GM18511 (cell line): ENCODE measurements at regions not wholly inside any gene's neighbourhood (a gene's known extent, or its start where the extent isn't known, plus 50 kb on each side); places are given as distances from the start of the nearest gene placed in this dataset.

ENCODE experiments used
- ATAC-seq: cut with Tn5 transposase; IDR thresholded peaks from one replicate; pipeline ENCODE4 v1.9.1; 2021; ENCODE audit warnings: mild to moderate bottlenecking, moderate library complexity; ENCODE audit not compliant: unreplicated experiment

DNA sequence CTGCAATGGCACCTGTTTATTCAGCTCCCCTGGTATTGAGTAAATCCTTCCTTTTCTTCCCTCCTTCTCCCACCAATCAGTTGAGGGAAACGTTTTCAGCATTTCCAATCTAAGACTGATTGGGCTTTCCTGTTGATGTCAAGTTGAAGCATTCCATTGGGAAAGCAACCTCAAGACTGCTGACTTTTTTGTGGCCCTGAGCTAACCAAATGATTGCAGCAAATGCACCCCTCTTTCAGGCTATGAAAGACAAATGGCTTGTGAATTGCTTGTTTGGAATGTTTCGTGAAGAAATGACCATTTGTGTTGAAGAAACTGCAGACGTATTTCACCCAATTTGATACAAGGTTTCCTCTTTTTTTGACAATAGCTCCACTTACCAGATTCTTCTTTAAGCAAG, 303.5 kb downstream of the EPHA4 start:
- ATAC-seq: no peak

- ATAC-seq: no peak
These were observed 301.3 kb downstream of the EPHA4 start for GRCh38 chr2:221270806-221271205.

DNA sequence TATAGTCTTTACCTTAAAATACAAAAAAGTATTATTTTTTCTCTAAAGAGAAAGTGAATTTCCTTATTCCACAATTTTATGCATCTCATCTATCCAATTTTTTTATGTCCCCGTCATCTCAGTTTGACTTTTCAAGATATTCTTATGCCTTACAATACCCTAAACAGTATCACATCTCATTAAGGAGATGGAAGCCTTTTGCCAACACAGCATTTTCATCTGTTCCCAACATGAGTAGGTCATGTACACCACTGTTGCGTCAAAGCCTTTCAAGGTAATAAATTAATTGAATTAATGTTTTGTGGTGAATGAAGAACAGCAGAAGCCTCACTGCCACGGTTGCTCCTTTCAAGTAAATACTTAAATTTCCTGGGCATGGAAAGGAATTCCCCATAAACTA, 299.4 kb downstream of the EPHA4 start:
- ATAC-seq: no peak

DNA sequence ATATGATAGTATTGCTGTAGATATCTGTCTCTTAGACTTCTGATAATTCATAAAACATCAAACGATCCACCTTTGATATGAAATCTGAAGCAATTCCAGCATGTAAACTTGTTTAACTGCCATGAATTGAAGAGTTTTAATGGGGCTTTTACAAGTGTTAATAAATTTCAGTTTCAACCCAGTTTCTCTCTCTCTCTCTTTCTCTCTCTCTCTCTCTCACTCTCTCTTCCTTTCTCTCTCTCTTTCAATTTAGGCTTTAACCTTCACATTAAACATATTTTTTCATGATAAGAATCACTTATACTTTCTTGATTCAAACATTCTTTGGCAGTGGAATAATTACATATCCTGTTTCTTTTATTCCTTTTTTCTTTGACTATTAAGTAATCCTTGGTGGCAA, 296.1 kb downstream of the EPHA4 start:
- ATAC-seq: no peak

GRCh38 chr2:221276601-221277000, 295.5 kb downstream of the EPHA4 start:
- ATAC-seq: no peak

GRCh38 chr2:221282386-221282785, 289.7 kb downstream of the EPHA4 start:
- no peak for ATAC-seq

DNA sequence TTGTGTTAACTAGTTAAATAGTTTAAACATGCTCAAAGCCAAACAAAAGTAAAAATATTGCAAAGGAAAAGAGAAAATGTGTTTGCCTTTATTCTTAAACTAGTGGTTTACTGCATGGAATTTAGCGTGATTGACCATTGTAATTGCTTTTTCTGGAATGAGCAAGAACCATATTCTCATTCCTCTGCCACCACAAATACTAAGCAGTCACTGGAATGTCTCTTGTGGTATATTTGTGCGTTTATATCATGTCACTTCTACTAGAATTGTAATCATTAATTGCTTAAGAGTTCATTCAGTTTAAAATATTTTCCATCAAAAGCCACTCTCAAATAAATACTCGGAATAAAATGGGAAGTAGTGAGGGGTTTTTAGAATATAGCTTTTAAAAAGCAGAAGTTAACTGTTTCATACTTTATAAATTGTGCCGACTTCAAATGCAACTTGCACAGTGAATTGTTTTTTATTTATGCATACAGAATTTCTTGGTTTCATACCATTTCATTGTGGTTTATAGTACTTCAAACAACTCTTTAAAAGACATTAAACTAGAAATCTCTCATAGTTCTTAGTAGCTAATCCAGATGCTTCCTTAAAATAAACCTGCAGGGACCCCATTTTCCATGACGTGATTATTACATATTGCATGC, 288.1 kb downstream of the EPHA4 start:
- no peak for ATAC-seq

DNA sequence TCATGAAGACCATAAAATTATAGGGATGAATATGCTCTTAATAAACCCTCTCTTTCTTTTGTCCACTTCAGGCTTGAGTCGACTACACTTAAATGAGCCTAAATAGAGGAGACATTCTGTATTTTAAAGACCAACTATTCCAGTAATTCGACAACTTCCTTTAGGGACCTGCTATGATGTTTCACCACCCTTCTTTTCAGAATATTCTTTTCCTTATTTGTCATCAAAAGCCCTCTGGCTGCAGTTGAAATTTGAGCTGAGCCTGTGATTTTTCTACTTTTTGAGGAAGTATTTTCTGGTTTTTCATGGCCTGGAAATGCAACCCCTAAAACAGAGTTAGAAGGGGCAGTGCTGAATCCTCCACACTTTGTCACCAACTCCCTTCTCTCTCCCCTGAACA, 287.0 kb downstream of the EPHA4 start:
- no peak for ATAC-seq

DNA sequence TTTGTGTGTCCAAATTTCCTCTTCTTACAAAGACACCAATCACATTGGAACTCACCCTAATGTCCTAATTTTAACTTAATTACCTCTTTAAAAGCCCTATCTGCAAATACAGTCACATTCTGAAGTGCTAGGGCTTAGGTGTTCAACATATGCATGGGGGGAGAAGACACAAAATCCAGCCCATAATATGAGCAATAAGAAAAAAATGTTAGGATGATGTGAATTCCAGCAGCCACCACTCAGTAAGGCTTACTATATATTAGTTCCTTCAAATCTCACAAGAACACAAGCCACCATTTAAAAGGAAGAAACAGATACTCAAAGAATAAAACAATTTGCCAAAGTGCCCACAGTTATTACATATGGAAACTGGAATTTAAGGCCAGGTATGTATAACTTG, 285.7 kb downstream of the EPHA4 start:
- no peak for ATAC-seq

DNA sequence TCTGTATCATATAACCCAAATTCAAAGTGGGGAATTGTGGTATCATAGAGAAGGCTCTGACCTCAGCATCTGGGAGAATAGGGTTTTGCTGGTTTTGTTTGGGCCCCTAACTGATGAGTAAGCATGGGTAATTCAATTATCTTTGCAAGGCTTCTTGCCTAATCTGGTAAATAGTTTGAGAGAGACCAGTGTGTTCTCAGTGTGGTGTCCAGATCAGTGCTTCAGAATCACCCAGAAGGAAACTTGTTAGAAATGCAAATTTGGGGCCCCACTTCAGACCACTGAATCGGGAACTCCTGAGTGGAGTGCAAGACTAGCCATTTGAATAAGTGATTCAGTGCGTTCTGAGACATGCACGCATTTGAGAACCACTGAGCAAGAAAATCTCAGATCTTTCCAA, 282.7 kb downstream of the EPHA4 start:
- ATAC-seq: no peak

GRCh38 chr2:221289846-221290245, 282.3 kb downstream of the EPHA4 start:
- no peak for ATAC-seq

- no peak for ATAC-seq
These were observed 278.0 kb downstream of the EPHA4 start for GRCh38 chr2:221293949-221294742.

- no peak for ATAC-seq
These were observed 267.2 kb downstream of the EPHA4 start for GRCh38 chr2:221304916-221305315.

DNA sequence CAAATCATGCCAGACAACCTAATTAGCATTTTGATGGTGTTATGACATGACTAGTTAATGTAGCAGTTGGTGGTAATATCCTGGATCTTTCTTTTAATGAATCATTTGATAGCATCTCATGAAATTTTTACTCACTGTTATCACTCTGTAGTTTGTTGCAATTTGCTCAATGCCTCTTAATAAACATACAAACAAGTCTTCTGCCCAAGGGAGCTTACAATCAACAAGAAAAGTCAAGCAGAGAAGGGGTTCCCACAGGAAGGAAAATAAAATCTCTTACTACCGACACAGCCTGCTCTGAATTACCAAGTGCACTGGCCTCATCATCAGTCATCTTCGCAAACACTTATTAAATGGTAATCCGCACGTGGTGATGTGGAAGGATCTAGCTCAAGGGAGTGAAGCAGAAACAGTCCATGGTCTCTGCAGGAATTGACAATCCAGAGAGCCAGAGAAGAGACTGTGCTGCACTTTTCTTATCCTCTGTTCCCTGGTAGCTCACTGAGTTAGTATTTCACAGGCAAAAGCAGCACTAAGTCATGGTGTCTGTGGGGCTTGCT, 263.5 kb downstream of the EPHA4 start:
- ATAC-seq: no peak

DNA sequence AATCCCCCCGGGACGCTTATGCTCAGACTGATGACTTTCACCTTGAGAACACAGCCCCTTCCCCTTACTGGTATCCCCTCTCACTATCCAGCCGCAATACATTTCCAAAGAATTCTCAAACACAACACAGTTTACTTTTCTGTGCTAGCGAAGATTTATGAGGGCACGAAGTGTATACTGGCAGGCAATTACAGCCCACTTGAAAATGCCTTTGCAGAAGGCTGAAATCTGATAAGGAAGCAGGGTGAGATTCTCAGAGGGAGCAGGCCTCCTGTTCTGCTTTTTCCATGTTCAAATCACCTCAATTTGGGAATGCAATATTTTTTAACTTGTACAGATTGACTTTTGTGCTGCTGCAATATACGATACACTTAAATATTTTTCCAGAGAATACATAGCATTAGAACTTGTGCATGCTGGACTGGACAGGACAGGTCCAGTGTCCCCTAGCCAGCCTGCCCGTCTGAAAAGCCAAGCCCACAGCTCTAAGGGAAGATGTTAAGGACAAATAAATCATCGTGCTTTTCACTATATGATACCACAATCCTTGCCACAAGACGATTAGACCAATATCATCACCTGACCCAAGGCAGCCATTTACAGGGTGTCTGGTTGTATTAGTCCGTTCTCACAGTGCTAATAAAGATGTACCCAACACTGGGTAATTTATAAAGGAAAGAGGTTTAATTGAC, 262.1 kb downstream of the EPHA4 start:
- ATAC-seq: no peak

DNA sequence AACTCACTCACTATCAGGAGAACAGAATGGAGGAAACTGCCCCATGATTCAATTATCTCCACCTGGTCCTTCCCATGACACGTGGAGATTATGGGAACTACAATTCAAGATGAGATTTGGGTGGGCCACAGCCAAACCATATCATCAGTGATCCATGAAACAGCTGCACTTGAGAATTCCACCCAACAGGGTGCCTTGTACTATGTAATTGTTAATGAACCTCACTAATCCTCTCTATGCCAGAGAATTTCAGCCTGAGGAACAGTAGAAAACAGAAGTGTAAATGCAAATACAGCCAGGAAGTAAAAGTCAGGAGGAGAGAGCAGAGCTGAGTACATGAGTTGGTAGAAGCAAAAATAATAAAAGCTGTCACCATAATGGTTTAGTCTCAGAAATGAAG, 261.4 kb downstream of the EPHA4 start:
- no peak for ATAC-seq

- no peak for ATAC-seq
These were observed 259.5 kb downstream of the EPHA4 start for GRCh38 chr2:221312634-221313033.

DNA sequence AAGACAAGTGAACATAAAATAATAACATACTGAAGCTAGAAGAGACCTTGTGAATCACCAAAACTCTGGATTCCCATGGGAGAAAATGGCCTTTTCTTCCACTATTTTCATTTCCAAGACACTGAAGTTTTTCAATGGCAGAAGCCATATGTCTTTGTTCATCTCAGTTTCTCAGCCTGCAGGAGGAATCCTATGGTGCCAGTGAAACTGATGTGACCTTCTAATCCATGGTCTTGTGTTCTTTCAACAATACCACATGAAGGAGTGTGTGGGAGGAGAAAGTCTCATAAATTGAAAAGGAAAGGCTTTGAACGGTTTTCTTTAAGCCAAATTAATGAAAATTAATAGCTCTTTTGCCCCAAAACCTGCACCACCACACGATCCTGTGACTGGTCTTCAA, 257.3 kb downstream of the EPHA4 start:
- no peak for ATAC-seq

GRCh38 chr2:221318376-221319130, 253.6 kb downstream of the EPHA4 start:
- ATAC-seq: no peak

DNA sequence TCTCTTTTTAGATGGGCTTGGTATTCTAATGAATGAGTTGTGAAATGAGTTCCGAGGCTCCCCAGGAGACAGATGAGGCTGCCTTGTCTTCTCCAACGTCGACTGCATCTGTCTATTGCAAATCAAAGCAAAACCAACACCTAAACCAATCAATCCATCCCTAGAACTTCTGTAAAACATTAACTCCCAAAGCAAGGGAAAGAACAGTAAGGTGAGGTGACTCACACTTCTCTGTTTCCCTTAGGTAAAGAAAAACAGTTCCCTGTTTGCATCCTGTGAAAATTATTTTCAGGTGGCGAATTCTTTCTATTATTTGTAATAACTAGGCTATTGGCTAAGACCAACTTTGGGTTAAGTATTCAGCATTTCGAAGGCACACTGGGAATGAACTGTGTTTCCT, 249.4 kb downstream of the EPHA4 start:
- ATAC-seq: no peak

GRCh38 chr2:221323513-221323912, 248.6 kb downstream of the EPHA4 start:
- no peak for ATAC-seq
